DOHH2 (cell line): ENCODE measurements at regions not wholly inside any gene's neighbourhood (a gene's known extent, or its start where the extent isn't known, plus 50 kb on each side); places are given as distances from the start of the nearest gene placed in this dataset.

Experiments
- CTCF ChIP-seq: fragments of 200-600 bp; sonication (generic); IDR thresholded peaks from one replicate; pipeline ENCODE4 v1.5.1; 2014; ENCODE audit warnings: antibody characterized with exemption, mild to moderate bottlenecking, low read depth, low read length; ENCODE audit not compliant: poor library complexity, severe bottlenecking
- EZH2phosphoT487 ChIP-seq: fragments of 200-600 bp; sonication (generic); IDR thresholded peaks from 2 replicates; pipeline ENCODE4 v1.6.1; 2017; ENCODE audit warnings: borderline replicate concordance, mild to moderate bottlenecking, antibody characterized with exemption, low read length, moderate library complexity, mixed read lengths

GRCh38 chr13:97648881-97649224, 214.9 kb downstream of the RAP2A start:
- no peak for TF ChIP-seq CTCF
- TF ChIP-seq EZH2phosphoT487 = no peak
